HG03097 (cell line): ENCODE measurements at regions not wholly inside any gene's neighbourhood (a gene's known extent, or its start where the extent isn't known, plus 50 kb on each side); places are given as distances from the start of the nearest gene placed in this dataset.
"Not testable (repeated sequence)": the region's sequence is repeated elsewhere in the genome, so short reads cannot be mapped to it uniquely, and the experiment has no call there.

Experiments
- ATAC-seq: cut with Tn5 transposase; IDR thresholded peaks from one replicate; pipeline ENCODE4 v1.9.1; 2021; ENCODE audit not compliant: unreplicated experiment, low FRiP score

DNA sequence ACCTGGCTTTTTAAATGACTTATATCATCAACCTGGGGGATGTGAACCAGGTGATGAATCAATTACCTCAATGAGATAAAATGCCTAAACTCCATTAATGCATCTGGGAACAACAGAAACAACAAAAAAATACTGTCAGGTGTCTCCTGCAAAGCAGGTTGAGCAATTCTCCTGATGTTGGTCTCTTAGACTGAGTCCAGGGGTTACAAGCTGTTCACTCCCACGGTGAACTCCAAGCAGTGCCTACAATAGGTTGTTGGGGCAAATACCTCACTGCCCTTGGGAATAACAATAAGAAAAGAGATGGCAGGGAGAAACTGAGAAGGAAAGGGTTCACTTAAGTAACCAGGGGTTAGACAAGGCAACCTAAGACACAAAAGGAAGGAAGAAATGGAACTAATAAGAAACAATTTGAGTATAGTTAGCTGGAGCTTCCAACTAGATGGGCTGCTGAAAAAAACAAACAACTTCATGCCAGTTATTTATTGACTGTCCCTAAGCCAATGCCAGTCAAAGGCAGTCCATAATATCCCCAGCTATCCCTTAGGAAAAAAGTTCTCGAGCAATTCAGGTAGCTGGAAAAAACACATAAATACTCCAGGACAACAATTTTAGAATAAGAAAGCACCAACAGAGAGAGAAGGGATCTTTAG is 97.6 kb upstream of the MAGI3 start:
- no peak for ATAC-seq

DNA sequence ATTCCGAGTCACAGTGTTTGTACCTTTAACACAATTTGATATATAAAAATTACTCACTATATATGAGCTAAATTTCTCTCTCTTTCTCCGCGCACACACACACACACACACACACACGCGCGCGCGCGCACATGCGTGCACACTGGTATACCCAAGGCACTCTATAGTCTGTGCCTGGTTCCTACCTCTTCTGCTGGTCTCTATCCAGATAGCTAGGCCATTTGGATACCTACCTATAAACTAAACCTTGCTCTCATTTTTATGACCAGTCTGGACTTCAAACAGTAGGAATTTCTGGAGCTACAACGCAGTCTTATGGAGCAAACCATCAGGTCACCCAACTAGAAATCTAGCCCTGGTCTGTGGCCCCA is 97.1 kb upstream of the MAGI3 start:
- no peak for ATAC-seq

DNA sequence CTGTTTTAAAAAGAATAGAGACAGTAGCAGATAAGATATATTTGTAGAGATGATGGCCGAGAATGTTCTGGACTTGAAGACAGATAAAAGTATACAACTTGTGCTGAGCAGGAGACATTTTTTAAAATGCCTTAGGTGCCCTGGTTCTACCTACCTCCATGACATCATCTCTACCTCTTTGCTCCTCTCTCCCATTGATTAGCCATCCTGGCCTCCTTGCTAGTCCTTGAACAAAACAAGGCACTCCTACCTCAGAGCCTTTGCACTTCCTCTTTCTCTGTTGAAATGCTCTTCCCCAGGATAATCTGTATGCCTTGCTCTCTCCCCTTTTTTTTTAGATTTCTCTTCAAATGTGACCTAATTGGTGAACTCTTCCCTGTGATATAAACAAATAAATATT is 92.6 kb upstream of the MAGI3 start:
- ATAC-seq: no peak

DNA sequence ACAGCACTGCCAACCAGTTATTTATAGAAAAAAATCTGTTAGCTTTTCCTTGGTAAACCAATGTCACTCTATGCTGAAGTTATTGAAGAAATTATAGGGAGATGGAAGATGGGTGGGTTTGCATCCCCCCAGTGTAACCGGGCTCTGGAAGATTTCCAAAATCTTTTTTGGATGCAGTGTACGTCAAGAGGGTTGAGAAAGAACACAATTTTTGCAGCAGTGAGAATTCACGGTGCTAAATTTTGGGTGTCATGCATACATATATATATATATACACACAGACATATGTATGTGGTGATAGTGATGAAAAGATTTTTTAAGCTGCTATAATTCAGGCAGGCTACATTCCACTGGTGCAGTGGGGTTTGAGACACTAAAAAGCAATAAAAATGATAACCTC is 91.4 kb upstream of the MAGI3 start:
- no peak for ATAC-seq

DNA sequence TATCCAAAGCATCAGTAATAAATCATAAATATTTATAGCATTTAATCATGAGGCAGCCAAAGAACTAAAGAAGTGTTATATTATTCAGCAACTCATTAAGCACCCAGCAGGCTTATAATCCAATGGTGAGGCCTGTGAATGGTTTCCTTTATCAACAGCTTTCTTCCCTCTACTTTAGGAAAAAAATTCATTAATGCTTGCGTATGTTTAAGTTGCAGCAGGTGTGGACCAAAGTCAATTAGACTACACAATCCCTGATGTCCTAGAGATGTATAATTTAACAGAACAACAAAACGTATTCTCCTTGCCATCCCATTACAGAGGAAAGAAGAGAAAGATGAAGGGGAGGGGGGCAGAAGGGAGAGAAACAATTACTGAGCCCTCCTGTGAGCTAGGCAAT is 87.7 kb upstream of the MAGI3 start:
- no peak for ATAC-seq

- ATAC-seq: no peak
Observed at GRCh38 chr1:113303267-113303666, 87.0 kb upstream of the MAGI3 start.

DNA sequence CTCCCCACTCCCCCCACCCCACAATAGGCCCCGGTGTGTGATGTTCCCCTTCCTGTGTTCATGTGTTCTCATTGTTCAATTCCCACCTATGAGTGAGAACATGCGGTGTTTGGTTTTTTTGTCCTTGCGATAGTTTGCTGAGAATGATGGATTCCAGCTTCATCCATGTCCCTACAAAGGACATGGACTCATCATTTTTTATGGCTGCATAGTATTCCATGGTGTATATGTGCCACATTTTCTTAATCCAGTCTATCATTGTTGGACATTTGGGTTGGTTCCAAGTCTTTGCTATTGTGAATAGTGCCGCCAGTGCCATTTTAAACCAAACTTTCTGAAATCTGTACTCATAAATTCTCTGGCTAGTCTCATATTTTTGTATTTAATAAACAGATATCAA is 85.3 kb upstream of the MAGI3 start:
- ATAC-seq: not testable (repeated sequence)

GRCh38 chr1:113307771-113308445 is 82.4 kb upstream of the MAGI3 start:
- no peak for ATAC-seq

GRCh38 chr1:113312651-113313050 is 77.7 kb upstream of the MAGI3 start:
- not testable (repeated sequence) for ATAC-seq

GRCh38 chr1:113314600-113314999 is 75.7 kb upstream of the MAGI3 start:
- ATAC-seq: no peak

- no peak for ATAC-seq
Observed at GRCh38 chr1:113320272-113320671, 70.0 kb upstream of the MAGI3 start.

- no peak for ATAC-seq
Observed at GRCh38 chr1:113320972-113321680, 69.2 kb upstream of the MAGI3 start.

- ATAC-seq: no peak
Observed at GRCh38 chr1:113321771-113322387, 68.4 kb upstream of the MAGI3 start.

DNA sequence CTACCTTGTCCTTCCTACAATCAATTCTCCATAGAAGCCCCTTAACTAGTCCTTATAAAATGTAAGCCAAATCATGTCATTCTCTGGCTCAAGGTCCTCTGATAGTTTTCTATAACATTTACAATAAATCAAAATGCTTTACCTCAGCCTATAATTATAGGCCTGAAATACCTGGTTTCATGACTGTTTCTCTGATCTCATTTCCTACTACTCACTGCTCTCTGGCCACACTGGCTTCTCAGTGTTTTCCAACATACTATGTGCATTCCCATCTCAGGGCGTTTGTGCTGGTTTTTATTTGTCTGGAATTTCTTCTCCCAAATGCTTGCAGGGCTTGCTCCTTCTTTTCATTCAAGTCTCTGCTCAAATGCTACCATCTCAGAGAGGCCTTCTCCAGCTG is 67.9 kb upstream of the MAGI3 start:
- no peak for ATAC-seq

- no peak for ATAC-seq
Observed at GRCh38 chr1:113325022-113325421, 65.3 kb upstream of the MAGI3 start.

- ATAC-seq: no peak
Observed at GRCh38 chr1:113326976-113327375, 63.3 kb upstream of the MAGI3 start.

GRCh38 chr1:113333056-113333455 is 57.3 kb upstream of the MAGI3 start:
- ATAC-seq: no peak

DNA sequence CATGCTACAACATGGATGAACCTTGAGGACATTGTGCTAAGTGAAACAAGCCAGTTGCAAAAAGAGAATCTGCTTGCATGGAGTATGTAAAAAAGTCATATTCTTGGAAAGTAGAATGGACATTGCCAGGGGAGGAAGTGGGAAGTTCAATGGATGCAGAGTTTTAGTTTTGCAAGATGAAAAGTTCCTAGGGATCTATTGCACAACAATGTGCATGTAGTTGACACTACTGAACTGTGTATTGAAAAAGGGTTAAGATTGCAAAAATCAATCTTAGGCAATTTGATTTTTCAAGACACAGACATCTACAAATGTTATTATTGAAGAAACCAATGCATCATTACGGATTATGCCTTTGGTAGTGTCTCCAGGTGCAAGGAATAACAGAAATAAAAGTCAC is 50.3 kb upstream of the MAGI3 start:
- no peak for ATAC-seq
